SK-MEL-5 (cell line): ENCODE measurements at regions not wholly inside any gene's neighbourhood (a gene's known extent, or its start where the extent isn't known, plus 50 kb on each side); places are given as distances from the start of the nearest gene placed in this dataset.
"Not testable (repeated sequence)": the region's sequence is repeated elsewhere in the genome, so short reads cannot be mapped to it uniquely, and the experiment has no call there.

ENCODE experiments used
- DNase-seq: peaks from one replicate; pipeline ENCODE4 v3.0.0-alpha.2; 2016; ENCODE audit warnings: low read depth, low spot score
- in situ Hi-C: cut with HindIII; loops from 2 replicates; pipeline ENCODE4 v1.10.0; 2016; ENCODE audit warnings: low sequenced_read_pairs, high pct_unique_total_duplicates, low pct_unique_long_range_greater_than_20kb

GRCh38 chr13:55084630-55085029 lies 2056.0 kb downstream of the OLFM4 start:
- in situ Hi-C loops: no loop called here
- DNase-seq: no peak

- DNase-seq: peak; percentile 31
- in situ Hi-C loops: no loop called here
These were observed 2053.6 kb upstream of the PRR20A start for GRCh38 chr13:55087085-55087484.

GRCh38 chr13:55090612-55091011 lies 2050.1 kb upstream of the PRR20A start:
- in situ Hi-C loops: no loop called here
- no peak for DNase-seq

- in situ Hi-C loops: no loop called here
- no peak for DNase-seq
These were observed 2049.5 kb upstream of the PRR20A start for GRCh38 chr13:55091172-55091571.

DNA sequence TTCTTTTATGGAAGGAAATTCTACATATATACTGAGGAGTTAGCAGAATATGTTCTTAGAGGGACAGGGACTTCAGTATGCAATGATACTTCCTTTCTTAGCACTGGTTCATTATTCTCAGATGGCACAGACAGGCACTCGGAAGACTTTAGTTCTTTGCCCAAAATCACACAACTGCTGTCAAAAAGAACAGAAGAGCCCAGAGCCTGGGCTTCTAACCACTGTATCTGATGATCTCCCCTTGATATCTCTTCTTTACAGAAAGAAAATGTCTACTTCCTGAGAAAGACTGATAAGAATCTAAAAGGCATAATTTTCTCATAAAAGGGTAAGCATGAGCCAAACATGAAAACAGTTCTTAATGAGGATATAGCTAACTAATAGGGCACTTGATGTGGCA lies 2034.2 kb upstream of the PRR20A start:
- in situ Hi-C loops: no loop called here
- no peak for DNase-seq

GRCh38 chr13:55120631-55121030 lies 2020.1 kb upstream of the PRR20A start:
- in situ Hi-C loops: no loop called here
- DNase-seq: no peak

DNA sequence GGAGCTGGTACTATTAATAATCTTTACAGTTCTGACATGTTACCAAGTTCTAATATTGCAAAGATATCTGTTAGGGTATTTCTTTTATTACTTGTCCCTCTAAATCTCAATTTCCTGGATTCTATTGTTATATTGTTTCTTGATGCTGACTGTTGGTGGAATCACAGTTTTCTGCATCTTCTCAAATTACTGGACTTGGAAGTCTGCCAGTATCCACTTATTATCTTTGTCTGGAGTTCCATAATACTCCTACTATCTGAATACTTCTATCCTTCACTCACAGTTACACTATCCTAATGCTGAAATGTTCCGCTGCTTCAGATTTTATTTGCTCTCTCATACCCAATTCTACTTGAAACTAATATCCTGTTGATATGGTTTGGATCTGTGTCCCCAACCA lies 1985.7 kb upstream of the PRR20A start:
- in situ Hi-C loops: no loop called here

GRCh38 chr13:55159765-55160164 lies 1981.0 kb upstream of the PRR20A start:
- in situ Hi-C loops: no loop called here
- DNase-seq: no peak

More for the DNA sequence above, 1985.7 kb upstream of the PRR20A start:
- DNase-seq: no peak

DNA sequence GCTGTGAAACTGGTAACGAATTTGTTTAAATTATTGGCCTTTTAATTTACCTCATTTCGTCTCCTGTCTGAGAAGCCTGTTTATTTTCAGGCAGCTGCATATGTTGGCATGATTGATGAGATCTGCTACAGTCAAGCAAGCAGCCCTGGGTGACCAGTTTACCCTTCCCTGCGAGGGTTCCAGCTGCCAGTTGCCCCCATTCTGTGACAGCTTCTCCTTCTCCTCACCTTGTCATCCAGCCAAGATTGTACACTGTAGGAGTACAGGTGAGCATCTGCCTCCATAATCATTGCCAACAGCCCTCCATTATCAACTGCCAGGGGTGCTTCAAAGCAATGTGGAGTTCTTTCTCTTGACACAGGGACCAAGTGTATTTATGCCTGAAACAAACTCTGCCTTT lies 1979.9 kb upstream of the PRR20A start:
- in situ Hi-C loops: no loop called here
- no peak for DNase-seq

DNA sequence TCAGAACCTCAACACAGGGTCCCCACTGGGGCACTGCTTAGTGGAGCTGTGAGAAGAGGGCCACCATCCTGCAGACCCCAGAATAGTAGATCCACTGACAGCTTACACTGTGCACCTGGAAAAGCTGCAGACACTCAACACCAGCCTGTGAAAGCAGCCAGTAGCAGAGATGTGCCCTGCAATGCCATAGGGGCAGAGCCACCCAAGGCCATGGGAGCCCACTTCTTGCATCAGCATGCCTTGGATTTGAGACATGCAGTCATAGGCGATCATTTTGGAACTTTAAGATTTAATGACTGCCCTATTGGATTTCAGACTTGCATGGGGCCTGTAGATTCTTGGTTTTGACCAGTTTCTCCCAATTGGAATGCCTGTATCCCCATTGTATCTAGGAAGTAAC lies 1962.1 kb upstream of the PRR20A start:
- in situ Hi-C loops, DNase-seq: not testable (repeated sequence)

GRCh38 chr13:55190996-55191395 lies 1949.7 kb upstream of the PRR20A start:
- in situ Hi-C loops: no loop called here

GRCh38 chr13:55199134-55199533 lies 1941.6 kb upstream of the PRR20A start:
- peak; percentile 57 for DNase-seq
- in situ Hi-C loops: no loop called here

More at GRCh38 chr13:55190996-55191395, 1949.7 kb upstream of the PRR20A start:
- DNase-seq: no peak

DNA sequence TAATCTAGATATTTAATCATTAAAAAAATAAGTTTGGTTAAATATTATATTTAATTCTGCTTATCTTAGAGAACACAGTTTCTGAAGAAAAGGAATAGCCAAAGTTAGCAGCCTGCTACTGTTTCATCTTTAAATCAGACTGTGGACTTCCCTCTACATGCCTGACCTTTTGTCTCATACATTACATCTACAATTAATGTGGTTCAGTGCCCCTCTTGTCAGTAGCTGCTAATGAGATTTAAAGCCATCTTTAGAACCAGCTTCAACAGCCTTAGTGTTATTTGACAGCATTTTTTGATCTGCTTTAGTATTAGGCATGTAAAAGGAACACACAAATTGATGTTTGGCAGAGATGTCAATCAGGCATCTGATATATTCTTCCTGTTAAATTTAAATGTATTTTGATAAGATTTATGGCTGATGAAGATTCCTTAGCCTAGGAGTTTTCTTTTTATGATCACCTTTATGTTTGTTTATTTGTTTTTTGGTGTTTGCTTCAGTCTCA lies 1925.8 kb upstream of the PRR20A start:
- no peak for DNase-seq
- in situ Hi-C loops: no loop called here

DNA sequence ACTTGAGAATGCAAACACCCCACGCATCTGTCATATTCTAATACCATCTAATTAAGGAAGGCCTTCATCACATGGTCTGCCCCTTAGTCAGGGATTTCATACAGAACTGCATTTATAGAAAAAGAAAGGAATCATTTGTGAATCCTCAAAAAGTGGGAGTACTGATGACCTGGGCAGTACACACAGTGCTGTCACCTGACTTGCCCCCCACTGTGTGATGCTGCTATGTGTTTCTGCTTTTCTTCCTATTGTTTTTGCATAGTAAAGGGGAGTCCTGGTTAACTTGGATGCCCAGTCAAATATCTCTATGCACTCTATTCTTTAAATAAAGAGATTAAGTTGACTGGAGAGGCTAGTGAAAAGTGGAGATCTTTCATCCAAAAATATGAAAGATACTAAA lies 1921.2 kb upstream of the PRR20A start:
- DNase-seq: no peak
- in situ Hi-C loops: no loop called here

DNA sequence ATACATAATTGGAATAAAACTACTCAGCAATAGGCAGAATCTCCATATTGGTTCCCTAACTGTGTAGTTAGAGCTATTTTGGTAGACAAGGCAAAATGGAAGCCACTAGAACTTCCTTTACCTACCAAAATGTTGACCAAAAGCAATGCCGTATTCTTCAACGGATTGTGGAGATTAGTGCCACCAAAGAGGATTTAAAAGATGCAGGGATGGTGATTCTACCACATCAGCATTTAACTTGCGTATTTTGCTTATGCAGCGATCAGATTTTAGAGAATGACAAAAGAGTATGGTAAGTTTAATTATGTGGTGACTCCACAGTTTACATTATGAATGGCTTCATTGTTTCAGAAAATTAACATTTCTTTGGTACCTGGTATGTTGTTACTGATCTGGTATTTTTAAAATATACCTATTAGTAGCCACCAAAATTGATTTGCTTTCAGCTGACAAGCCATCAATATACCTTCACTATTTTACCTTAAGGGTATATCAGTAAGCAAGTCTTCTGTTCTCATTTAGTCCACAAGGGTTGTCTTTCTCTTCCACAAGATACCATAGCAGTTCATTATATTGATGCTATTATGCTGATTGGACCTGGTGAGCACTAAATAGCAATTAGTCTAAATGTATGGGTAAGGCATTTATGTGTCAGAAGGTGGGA lies 1910.7 kb upstream of the PRR20A start:
- in situ Hi-C loops: no loop called here
- no peak for DNase-seq

- no peak for DNase-seq
- in situ Hi-C loops: no loop called here
These were observed 1910.2 kb upstream of the PRR20A start for GRCh38 chr13:55230570-55230908.

DNA sequence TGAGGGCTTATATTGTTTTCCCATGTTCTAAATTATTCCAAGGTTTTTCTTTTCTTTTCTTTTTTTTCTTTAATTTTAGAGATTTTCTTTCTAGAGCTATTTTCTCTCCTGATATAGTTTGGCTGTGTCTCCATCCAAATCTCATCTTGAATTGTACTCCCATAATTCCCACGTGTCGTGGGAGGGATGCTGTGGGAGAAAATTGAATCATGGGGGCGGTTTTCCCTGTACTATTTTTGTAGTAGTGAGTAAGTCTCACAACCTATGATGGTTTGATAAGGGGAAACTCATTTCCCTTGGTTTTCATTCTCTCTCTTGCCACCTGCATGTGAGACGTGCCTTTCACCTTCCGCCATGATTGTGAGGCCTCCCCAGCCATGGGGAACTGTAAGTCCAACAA lies 1906.4 kb upstream of the PRR20A start:
- DNase-seq: no peak
- in situ Hi-C loops: no loop called here

DNA sequence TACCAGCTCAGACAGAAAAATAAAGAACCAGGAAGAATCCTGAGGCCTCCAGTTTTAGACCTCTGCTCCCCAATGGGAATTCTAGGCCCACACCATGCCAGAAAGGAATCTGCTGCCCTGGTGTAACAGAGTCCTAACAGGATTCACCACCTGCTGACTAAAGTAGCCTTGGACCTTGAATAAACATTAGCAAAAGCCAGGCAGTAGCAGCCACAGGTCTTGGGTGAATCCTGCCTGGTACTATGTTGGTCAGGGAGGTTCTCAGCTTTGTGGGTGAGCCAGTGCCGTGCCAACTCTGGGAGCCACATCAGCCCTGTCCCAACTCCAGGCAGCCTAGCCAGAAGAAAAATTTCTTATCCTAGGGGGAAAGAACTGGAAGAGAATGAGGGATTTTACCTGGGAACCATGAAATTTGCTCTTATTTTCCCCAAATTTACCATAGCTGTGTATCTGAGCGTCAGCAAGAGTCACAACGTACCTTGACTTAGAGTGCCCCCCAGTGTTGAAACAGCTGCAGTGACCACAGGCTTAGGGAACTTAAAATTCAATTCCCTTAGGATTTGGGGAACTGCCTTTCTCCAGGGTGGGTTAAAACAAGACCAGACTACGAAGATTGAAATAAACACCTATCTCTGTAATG lies 1895.6 kb upstream of the PRR20A start:
- in situ Hi-C loops: no loop called here
- DNase-seq: peak; percentile 73

DNA sequence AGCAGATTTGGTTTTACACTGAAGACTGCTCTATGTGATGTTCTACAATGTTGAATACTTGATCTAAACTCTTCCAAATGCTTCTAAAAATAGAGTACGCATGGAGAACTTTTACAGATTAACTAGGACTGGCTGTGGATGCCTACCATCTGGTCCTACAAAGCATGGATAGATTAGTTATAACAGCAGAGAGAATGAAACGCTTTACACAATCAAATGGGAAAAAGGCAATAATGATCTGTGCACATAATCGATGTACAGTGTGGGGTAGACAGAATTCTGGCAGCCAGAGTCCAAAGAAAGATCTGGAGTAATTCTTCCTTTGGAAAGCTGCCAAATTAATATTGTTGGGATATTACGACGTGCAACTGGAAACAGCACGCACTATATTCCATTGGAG lies 1885.5 kb upstream of the PRR20A start:
- in situ Hi-C loops: no loop called here
- DNase-seq: no peak
